Lung (tissue), 11 donors: ENCODE measurements at regions not wholly inside any gene's neighbourhood (a gene's known extent, or its start where the extent isn't known, plus 50 kb on each side); places are given as distances from the start of the nearest gene placed in this dataset.
"Not testable (repeated sequence)": the region's sequence is repeated elsewhere in the genome, so short reads cannot be mapped to it uniquely, and the experiment has no call there.

Experiments used
- ATAC-seq: fragments of 200-7000 bp; cut with Tn5 transposase; one replicate; pipeline ENCODE4 v1.9.1; 2020; ENCODE audit warnings: moderate number of reproducible peaks; ENCODE audit not compliant: insufficient read depth, low FRiP score
- DNase-seq, 3 donors: peaks; one replicate each; pipeline ENCODE4 v3.0.0-alpha.2; 2013 to 2017
- H3K27ac ChIP-seq, 2 donors: one replicate each; pipeline ENCODE4 v1.5.1; 2013; ENCODE audit warnings: mild to moderate bottlenecking in 2 of 2, moderate library complexity in 2 of 2, control low read depth in 1 of 2, inconsistent platforms in 1 of 2, low read depth in 1 of 2, low read length in 1 of 2
- H3K27me3 ChIP-seq, 3 donors: one replicate each; pipeline ENCODE4 v1.5.1; 2013; ENCODE audit warnings: low read length in 2 of 3; ENCODE audit not compliant: control insufficient read depth in 3 of 3, insufficient read depth in 3 of 3
- H3K36me3 ChIP-seq, 4 donors: one replicate each; pipeline ENCODE4 v1.5.1; 2013; ENCODE audit warnings: low read length in 4 of 4, mild to moderate bottlenecking in 1 of 4, moderate library complexity in 1 of 4; ENCODE audit not compliant: control insufficient read depth in 4 of 4, insufficient read depth in 4 of 4
- H3K4me1 ChIP-seq, 5 donors: one replicate each; pipeline ENCODE4 v1.5.1; 2013; ENCODE audit warnings: low read length in 5 of 5, mild to moderate bottlenecking in 2 of 5, moderate library complexity in 1 of 5; ENCODE audit not compliant: control insufficient read depth in 5 of 5, insufficient read depth in 5 of 5
- H3K4me3 ChIP-seq: one replicate; pipeline ENCODE4 v1.5.1; 2013; ENCODE audit warnings: mild to moderate bottlenecking, control low read depth, moderate library complexity
- H3K9ac ChIP-seq, 2 donors: one replicate each; pipeline ENCODE4 v1.5.1; 2013; ENCODE audit warnings: low read length in 2 of 2, control low read depth in 1 of 2; ENCODE audit not compliant: insufficient read depth in 1 of 2
- H3K9me3 ChIP-seq, 4 donors: one replicate each; pipeline ENCODE4 v1.5.1; 2013; ENCODE audit warnings: low read length in 3 of 4, mild to moderate bottlenecking in 1 of 4, moderate library complexity in 1 of 4; ENCODE audit not compliant: control insufficient read depth in 4 of 4, insufficient read depth in 3 of 4
- CTCF ChIP-seq: IDR thresholded peaks from 2 replicates; pipeline ENCODE4 v1.5.1; 2012; ENCODE audit warnings: mild to moderate bottlenecking; ENCODE audit errors: control extremely low read depth, extremely low read depth
- WGBS, 2 donors: extraction: QIAGEN DNeasy Blood & Tissue Kit; methylation state at CpG; one replicate each; pipeline ENCODE4 v1.1.7; 2013; 5-methylcytosine and 5-hydroxymethylcytosine counted together
- donor health status: control.
- donor health status: control.
- donor health status: Bipolar disorder and iron deficiency.
- donor health status: healthy.
- donor health status: DM: yes; HTN: yes; CAD: no.

GRCh38 chr11:3476084-3476936 is 97.4 kb upstream of the ZNF195 start:
- DNase-seq, result peak in 1 of 3 donors; percentile 1
- not testable (repeated sequence) for H3K27me3 ChIP-seq, H3K4me3 ChIP-seq, H3K36me3 ChIP-seq, H3K9me3 ChIP-seq, ATAC-seq, H3K4me1 ChIP-seq
- 51 to 72% methylated on average over 26 to 27 of the region's 27 CpGs for WGBS, 2 donors
- Histone ChIP-seq H3K27ac (peak overlapping the region in 1 of 2 donors; percentile 91), H3K9ac (peak overlapping the region in 1 of 2 donors; percentile 13)

- not testable (repeated sequence) for H3K27ac ChIP-seq, H3K9me3 ChIP-seq, H3K27me3 ChIP-seq, DNase-seq, H3K36me3 ChIP-seq, H3K9ac ChIP-seq, ATAC-seq, H3K4me3 ChIP-seq, H3K4me1 ChIP-seq
- 85 to 87% methylated on average over 8 of the region's 8 CpGs for WGBS, 2 donors
Measured at GRCh38 chr11:3468963-3469362, 90.0 kb upstream of the ZNF195 start.

GRCh38 chr11:3467599-3467998 is 88.7 kb upstream of the ZNF195 start:
- ATAC-seq, H3K4me3 ChIP-seq, H3K9me3 ChIP-seq, H3K36me3 ChIP-seq, DNase-seq, H3K4me1 ChIP-seq, H3K9ac ChIP-seq, H3K27me3 ChIP-seq, H3K27ac ChIP-seq: not testable (repeated sequence)
- WGBS, 2 donors, result 74 to 77% methylated on average over 5 of the region's 5 CpGs

GRCh38 chr11:3455666-3456065 is 76.7 kb upstream of the ZNF195 start:
- not testable (repeated sequence) for H3K4me3 ChIP-seq, H3K27ac ChIP-seq, H3K9ac ChIP-seq, H3K4me1 ChIP-seq, H3K36me3 ChIP-seq, ATAC-seq, H3K27me3 ChIP-seq, H3K9me3 ChIP-seq
- 34 to 45% methylated on average over 10 of the region's 10 CpGs for WGBS, 2 donors
- DNase-seq, result peak in 2 of 3 donors; percentile 4 to 6

GRCh38 chr11:3454844-3455243 is 75.9 kb upstream of the ZNF195 start:
- not testable (repeated sequence) for H3K27me3 ChIP-seq, H3K4me1 ChIP-seq, ATAC-seq, H3K9ac ChIP-seq, H3K27ac ChIP-seq, H3K9me3 ChIP-seq, H3K4me3 ChIP-seq, H3K36me3 ChIP-seq
- WGBS, 2 donors, result 1 to 4% methylated on average over 16 of the region's 16 CpGs
- peak; percentile 56 for TF ChIP-seq CTCF
- DNase-seq, result peak; percentile 63 to 77 (median 63)

GRCh38 chr11:3453596-3454256 is 74.8 kb upstream of the ZNF195 start:
- not testable (repeated sequence) for H3K9me3 ChIP-seq, DNase-seq
- WGBS, 2 donors, result 46 to 58% methylated on average over 9 of the region's 9 CpGs

GRCh38 chr11:3450822-3451221 is 71.9 kb upstream of the ZNF195 start:
- H3K4me1 ChIP-seq, H3K27ac ChIP-seq, DNase-seq, H3K9ac ChIP-seq, ATAC-seq, H3K27me3 ChIP-seq, H3K36me3 ChIP-seq, H3K9me3 ChIP-seq, H3K4me3 ChIP-seq: not testable (repeated sequence)
- WGBS, 2 donors, result 93 to 97% methylated on average over 1 of the region's 1 CpG

More at GRCh38 chr11:3453596-3454256, 74.8 kb upstream of the ZNF195 start:
- H3K27ac ChIP-seq, H3K9ac ChIP-seq, H3K4me1 ChIP-seq, H3K27me3 ChIP-seq, H3K36me3 ChIP-seq, H3K4me3 ChIP-seq, ATAC-seq: not testable (repeated sequence)
